ENCODE measurements at regions not wholly inside any gene's neighbourhood (a gene's known extent, or its start where the extent isn't known, plus 50 kb on each side); places are given as distances from the start of the nearest gene placed in this dataset.

- Histone ChIP-seq H3K36me3 (no peaks in the 10 kb centered on the region), H3K27me3 (no peaks in the 10 kb centered on the region), H3K27ac (no peak overlapping the region), H3K4me1 (peaks cover 0 to 16% (median 14%) of the 10 kb centered on the region in 4 donors), H3K9me3 (no peaks in the 10 kb centered on the region), H3K4me3 (no peak overlapping the region)
- DNase-seq: no peak
- TF ChIP-seq POLR2A (IDR thresholded peaks at IDR 0.05): no peak
- intact Hi-C loops (cut with DNase I): no loop called here
- WGBS, 2 donors: 75 to 90% methylated on average over 1 of the region's 1 CpG
Observed at GRCh38 chr5:106097340-106097739, 1573.4 kb downstream of the EFNA5 start.

- H3K4me1 ChIP-seq: peaks cover 0 to 16% (median 14%) of the 10 kb centered on the region in 4 donors
- intact Hi-C loops (cut with DNase I): no loop called here
- no peak for DNase-seq
- no peak overlapping the region for H3K4me3 ChIP-seq
- no peak overlapping the region for H3K27ac ChIP-seq
- H3K36me3 ChIP-seq: no peaks in the 10 kb centered on the region
- TF ChIP-seq POLR2A (IDR thresholded peaks at IDR 0.05) (no peak), CTCF (IDR thresholded peaks at IDR 0.05) (no peak), POLR2AphosphoS5 (IDR thresholded peaks at IDR 0.05) (no peak), EP300 (IDR thresholded peaks at IDR 0.05) (no peak)
- H3K9me3 ChIP-seq: no peaks in the 10 kb centered on the region
- no peaks in the 10 kb centered on the region for H3K27me3 ChIP-seq
Observed at GRCh38 chr5:106094839-106095238, 1575.9 kb downstream of the EFNA5 start.

- no peak for TF ChIP-seq CTCF (IDR thresholded peaks at IDR 0.05)
- TF ChIP-seq POLR2A (IDR thresholded peaks at IDR 0.05): no peak
- peak in 2 of 4 donors; percentile 16 to 63 for TF ChIP-seq EP300 (IDR thresholded peaks at IDR 0.05)
- TF ChIP-seq POLR2AphosphoS5 (IDR thresholded peaks at IDR 0.05): peak; percentile 31 to 86 (median 59)
- H3K27ac ChIP-seq: no peak overlapping the region
- DNase-seq: peak; percentile 77
- H3K36me3 ChIP-seq: no peaks in the 10 kb centered on the region
- WGBS, 2 donors: 42 to 62% methylated on average over 4 of the region's 4 CpGs
- H3K9me3 ChIP-seq: no peaks in the 10 kb centered on the region
- peaks cover 0 to 16% (median 14%) of the 10 kb centered on the region in 4 donors for H3K4me1 ChIP-seq
- intact Hi-C loops (cut with DNase I): no loop called here
- H3K4me3 ChIP-seq: no peak overlapping the region
- H3K27me3 ChIP-seq: no peaks in the 10 kb centered on the region
Observed at GRCh38 chr5:106094204-106094607, 1576.5 kb downstream of the EFNA5 start.

- H3K9me3 ChIP-seq: no peaks in the 10 kb centered on the region
- WGBS, 2 donors: 90 to 96% methylated on average over 1 of the region's 1 CpG
Observed at GRCh38 chr5:106093134-106093533, 1577.6 kb downstream of the EFNA5 start.

GRCh38 chr5:106092455-106092854, 1578.3 kb downstream of the EFNA5 start:
- TF ChIP-seq CTCF (IDR thresholded peaks at IDR 0.05): no peak
- no peak for TF ChIP-seq EP300 (IDR thresholded peaks at IDR 0.05)
- no peak for TF ChIP-seq POLR2A (IDR thresholded peaks at IDR 0.05)
- TF ChIP-seq POLR2AphosphoS5 (IDR thresholded peaks at IDR 0.05): no peak
- Histone ChIP-seq H3K4me1 (peaks cover 0 to 16% (median 14%) of the 10 kb centered on the region in 4 donors), H3K27me3 (no peaks in the 10 kb centered on the region), H3K9me3 (no peaks in the 10 kb centered on the region), H3K27ac (no peak overlapping the region), H3K4me3 (no peak overlapping the region), H3K36me3 (no peaks in the 10 kb centered on the region)
- no peak for DNase-seq
- whole genome bisulfite sequencing, 2 donors: 75 to 78% methylated on average over 1 of the region's 1 CpG
- intact Hi-C loops (cut with DNase I): no loop called here

More at GRCh38 chr5:106093134-106093533, 1577.6 kb downstream of the EFNA5 start:
- no peak overlapping the region for H3K4me3 ChIP-seq
- no peaks in the 10 kb centered on the region for H3K36me3 ChIP-seq
- H3K27me3 ChIP-seq: no peaks in the 10 kb centered on the region
- H3K27ac ChIP-seq: no peak overlapping the region
- TF ChIP-seq EP300 (IDR thresholded peaks at IDR 0.05) (no peak), POLR2AphosphoS5 (IDR thresholded peaks at IDR 0.05) (no peak), CTCF (IDR thresholded peaks at IDR 0.05) (no peak), POLR2A (IDR thresholded peaks at IDR 0.05) (no peak)
- H3K4me1 ChIP-seq: peaks cover 0 to 16% (median 14%) of the 10 kb centered on the region in 4 donors
- no peak for DNase-seq
- intact Hi-C loops (cut with DNase I): no loop called here

All from sigmoid colon (tissue), 6 donors.